Sciatic nerve (tissue), 2 donors: ENCODE measurements at regions not wholly inside any gene's neighbourhood (a gene's known extent, or its start where the extent isn't known, plus 50 kb on each side); places are given as distances from the start of the nearest gene placed in this dataset.

Source experiments
- ATAC-seq: fragments of 200-7000 bp; cut with Tn5 transposase; one replicate; pipeline ENCODE4 v1.9.1; 2020; ENCODE audit warnings: mild to moderate bottlenecking, moderate library complexity
- DNase-seq: peaks from one replicate; pipeline ENCODE4 v3.0.0-alpha.2; 2020; ENCODE audit warnings: low spot score
- intact Hi-C: fragments of 100-400 bp; cut with DNase I; formaldehyde crosslinking; loops from one replicate; pipeline ENCODE4 v1.14.2; 2022
- donor health status: DM: no; HTN: no; CAD: no.
- donor health status: DM: no; HTN: no; CAD: no.

DNA sequence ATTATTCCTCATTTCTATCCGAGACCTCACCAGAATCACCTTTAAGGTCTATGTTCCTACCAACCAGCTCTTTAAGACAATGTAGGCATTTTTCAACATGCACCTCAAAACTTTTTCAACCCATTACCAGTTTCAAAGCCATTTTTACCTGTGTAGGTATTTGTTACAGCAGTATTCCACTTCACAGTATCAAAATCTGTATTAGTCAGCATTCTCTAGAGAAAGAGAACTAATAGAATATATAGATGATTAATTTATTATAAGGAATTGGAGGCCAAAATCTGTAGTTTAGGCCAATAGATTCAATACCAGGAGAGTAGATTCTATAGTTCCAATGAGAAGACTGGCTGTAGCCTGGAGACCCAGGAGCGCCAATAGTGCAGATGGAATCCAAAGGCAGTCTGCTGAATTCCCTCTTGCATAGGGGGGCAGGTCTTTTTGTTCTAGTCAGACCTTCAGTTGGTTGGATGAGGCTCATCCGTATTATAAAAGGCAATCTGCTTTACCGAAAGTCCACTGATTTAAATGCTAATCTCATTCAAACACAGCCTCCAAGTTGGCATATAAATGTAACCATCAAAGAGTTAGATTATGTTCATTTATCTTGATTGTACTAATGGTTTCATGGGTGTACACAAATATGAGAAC is 151.6 kb upstream of the SYT1 start:
- intact Hi-C loops, result no loop called here
- DNase-seq (no peak), ATAC-seq (no peak)

DNA sequence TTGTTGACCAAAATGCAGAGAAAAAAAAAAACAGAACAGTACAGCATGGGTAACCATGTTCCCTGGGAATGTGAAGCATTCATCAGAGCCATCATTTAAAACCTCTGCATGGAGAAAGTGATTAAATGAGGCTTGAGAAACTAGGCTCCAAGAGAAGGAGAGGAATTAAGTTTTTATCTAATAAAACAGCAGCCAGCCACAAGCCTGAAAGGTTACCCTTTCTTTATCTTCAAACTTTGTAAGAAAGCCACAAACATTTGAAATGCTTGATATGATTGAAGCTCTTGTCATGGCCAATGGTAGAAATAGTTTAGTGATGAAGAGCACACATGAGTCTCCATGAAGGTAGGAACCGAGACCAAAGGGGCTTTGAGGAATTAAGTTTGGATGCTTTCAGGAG is 144.9 kb upstream of the SYT1 start:
- no peak for DNase-seq
- ATAC-seq, result no peak
- intact Hi-C loops, result no loop called here

GRCh38 chr12:78721906-78722305 is 142.7 kb upstream of the SYT1 start:
- ATAC-seq (no peak), DNase-seq (no peak)
- intact Hi-C loops, result no loop called here

GRCh38 chr12:78725033-78725432 is 139.5 kb upstream of the SYT1 start:
- intact Hi-C loops, result no loop called here
- no peak for ATAC-seq
- DNase-seq, result no peak

- DNase-seq, result no peak
- intact Hi-C loops, result no loop called here
- no peak for ATAC-seq
These were observed 138.5 kb upstream of the SYT1 start for GRCh38 chr12:78725951-78726580.

DNA sequence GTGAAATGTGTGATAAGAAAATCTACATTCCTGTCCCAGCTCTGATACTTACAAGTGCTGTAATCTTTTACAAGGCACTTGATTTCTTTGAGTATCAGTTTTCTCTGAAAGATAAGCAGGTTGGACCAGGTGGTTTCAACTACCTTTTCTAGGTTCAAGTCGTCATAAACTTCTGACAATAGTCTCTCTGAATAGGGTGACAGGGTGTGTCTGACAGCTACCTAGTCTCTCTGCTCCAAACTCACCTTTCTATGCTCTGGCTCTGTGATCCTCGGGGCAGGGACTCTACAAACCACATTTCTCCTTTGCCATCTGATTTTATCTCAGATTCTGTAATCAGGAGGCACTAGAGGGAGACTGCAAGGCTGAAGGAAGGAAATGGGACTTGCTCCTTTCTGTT is 137.7 kb upstream of the SYT1 start:
- ATAC-seq (no peak), DNase-seq (no peak)
- intact Hi-C loops, result no loop called here

DNA sequence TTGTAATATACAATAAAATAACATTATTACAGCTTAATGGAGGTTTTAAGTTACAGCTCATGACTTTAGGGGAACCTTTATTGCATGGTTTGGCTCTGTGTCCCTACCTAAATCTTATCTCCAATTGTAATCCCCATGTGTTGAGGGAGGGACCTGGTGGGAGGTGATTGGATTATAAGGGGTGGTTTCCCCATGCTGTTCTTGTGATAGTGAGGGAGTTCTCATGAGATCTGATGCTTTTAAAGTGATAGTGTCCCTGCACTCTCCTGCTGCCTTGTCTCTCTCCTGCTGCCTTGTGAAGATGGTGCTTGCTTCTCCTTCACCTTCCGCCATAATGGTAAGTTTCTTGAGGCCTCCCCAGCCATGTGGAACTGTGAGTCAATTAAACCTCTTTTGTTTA is 132.1 kb upstream of the SYT1 start:
- intact Hi-C loops, result no loop called here
- DNase-seq (no peak), ATAC-seq (no peak)

GRCh38 chr12:78739653-78740052 is 124.9 kb upstream of the SYT1 start:
- intact Hi-C loops, result no loop called here
- no peak for ATAC-seq
- no peak for DNase-seq

DNA sequence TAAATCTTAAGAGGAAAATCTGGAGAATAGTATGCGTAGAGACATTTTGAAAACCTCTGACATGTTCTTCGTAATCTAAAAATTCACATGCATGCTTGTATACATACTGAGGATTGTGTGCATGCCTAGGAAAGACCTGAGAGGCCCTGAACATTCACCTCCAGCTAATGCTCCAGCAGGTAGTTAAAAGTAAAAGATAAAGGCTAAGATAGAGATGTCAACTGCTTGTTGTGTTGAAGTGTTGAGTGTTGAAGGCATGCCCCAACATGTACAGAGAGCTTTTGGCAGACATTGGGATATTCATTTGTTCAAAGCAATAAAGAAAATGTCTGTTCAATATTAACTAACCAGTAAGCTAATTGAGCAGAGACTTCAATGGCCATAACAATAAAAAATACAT is 118.6 kb upstream of the SYT1 start:
- intact Hi-C loops, result no loop called here
- ATAC-seq (no peak), DNase-seq (no peak)

GRCh38 chr12:78753058-78753457 is 111.5 kb upstream of the SYT1 start:
- intact Hi-C loops, result no loop called here
- no peak for DNase-seq

GRCh38 chr12:78756936-78757335 is 107.6 kb upstream of the SYT1 start:
- DNase-seq (no peak), ATAC-seq (no peak)
- intact Hi-C loops, result no loop called here

More at GRCh38 chr12:78753058-78753457, 111.5 kb upstream of the SYT1 start:
- no peak for ATAC-seq

DNA sequence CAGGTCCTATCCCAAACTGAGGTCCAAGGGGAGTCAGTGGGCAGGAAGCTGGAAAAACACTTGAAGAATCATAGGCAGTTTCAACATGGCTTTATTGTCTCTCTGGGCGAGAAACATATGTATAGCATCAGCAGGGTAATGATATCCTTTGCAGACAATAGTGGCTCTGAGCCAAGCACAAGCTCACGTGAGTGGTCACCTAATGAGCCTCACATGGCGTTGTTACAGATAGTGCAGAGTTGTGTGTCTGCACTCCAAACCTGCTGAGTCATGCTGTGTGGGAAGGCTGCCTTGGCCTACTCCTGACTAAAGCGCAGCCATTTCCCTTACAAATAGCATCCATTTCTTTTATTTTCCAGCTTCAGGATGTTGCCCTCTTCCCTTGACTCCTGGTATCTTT is 105.2 kb upstream of the SYT1 start:
- ATAC-seq (no peak), DNase-seq (no peak)
- intact Hi-C loops, result no loop called here

DNA sequence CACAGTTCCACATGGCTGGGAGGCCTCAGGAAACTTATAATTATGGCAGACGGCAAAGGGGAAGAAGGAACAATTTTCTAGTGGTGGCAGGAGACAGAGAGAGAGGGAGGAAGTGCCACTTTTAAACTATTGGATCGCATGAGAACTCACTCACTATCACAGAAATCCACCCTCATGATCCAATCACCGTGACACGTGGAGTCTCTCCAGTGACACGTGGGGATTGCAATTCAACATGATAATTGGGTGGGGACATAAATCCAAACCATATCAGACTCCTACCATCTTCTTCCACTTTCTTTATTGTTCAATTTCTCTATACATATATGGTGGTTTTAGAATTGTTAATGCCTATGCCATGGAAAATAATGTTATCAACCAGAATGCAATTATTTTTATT is 103.7 kb upstream of the SYT1 start:
- DNase-seq (no peak), ATAC-seq (no peak)
- intact Hi-C loops, result no loop called here

DNA sequence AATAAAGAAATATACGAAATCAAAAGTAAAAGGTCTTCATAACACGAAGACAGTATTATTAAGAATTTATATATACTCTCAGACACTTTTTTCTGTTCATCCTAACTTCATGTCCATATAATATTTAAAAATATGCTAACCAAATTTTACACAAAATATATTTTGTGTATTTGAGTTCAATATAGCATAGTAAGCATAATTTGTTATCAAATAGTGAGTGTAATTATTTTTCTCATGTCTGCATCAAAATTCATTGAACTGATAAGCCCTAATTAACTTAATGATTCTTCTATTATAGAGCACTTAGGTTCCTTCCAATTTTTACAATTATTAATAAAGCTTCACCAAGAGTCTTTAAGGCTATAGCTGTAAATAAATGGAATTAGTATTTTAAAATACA is 99.7 kb upstream of the SYT1 start:
- DNase-seq (no peak), ATAC-seq (no peak)
- intact Hi-C loops, result no loop called here

- ATAC-seq (no peak), DNase-seq (no peak)
- intact Hi-C loops, result no loop called here
These were observed 97.2 kb upstream of the SYT1 start for GRCh38 chr12:78767264-78767981.

DNA sequence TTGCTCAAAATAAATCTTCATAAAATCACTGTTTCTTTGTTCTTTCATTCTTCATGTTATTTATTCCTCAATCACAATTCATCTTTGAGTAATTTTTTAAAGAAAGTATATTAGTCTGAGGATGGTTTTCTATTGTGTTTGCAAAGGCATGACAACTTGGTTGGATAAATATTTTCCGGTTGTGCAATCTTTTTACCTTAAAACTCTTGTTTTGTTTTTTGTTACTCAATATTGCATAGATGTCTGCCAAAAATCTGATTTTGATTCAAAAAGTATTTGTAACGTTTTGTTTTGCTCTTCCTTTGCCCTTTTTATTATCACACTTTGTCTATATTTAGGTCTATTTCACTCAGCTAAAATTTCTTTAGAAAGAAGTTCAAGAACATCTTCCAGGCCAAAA is 86.2 kb upstream of the SYT1 start:
- intact Hi-C loops, result no loop called here

GRCh38 chr12:78787576-78787975 is 77.0 kb upstream of the SYT1 start:
- no peak for ATAC-seq
- intact Hi-C loops, result no loop called here

More for the DNA sequence above, 86.2 kb upstream of the SYT1 start:
- ATAC-seq, result no peak
- DNase-seq, result no peak

DNA sequence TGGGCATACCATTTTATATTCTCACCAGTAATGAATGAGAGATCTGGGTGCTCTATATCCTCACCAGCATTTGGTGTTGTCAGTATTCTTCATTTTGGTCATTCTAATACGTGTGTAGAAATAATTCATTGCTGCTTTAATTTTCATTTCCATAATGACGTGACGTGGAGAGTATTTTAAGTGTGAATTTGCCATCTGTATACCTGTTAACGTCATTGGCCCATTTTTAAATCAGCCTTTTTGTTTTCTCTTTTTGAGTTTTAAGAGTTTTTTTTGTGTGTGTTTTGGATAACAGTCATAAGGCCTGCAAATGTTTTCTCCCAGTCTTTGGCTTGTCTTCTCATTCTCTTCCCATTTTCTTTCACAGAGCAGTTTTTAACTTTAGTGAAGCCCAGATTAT is 74.4 kb upstream of the SYT1 start:
- no peak for ATAC-seq
- intact Hi-C loops, result no loop called here
- no peak for DNase-seq

More at GRCh38 chr12:78787576-78787975, 77.0 kb upstream of the SYT1 start:
- DNase-seq, result no peak

- ATAC-seq (no peak), DNase-seq (no peak)
- intact Hi-C loops, result no loop called here
These were observed 72.4 kb upstream of the SYT1 start for GRCh38 chr12:78792052-78792698.

DNA sequence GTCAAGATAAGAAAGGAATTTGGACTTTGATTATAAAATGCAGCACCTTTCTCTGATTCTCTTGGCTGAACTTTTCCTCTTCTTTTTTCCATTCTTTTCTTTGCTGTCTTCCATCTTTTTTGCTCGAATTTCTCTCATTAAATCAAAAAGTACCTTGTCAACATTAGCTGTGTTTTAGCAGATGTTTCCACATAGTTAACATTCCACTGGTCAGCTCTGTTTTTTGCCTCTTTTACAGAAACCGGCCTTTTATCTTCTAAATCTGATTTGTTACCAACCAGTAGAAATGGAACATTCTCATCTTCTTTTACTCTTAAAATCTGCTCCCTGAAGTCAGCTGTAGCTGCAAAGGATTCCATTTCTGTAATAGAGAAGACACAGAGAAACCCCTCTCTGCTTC is 71.1 kb upstream of the SYT1 start:
- DNase-seq (no peak), ATAC-seq (no peak)
- intact Hi-C loops, result no loop called here
